ENCODE measurements at regions not wholly inside any gene's neighbourhood (a gene's known extent, or its start where the extent isn't known, plus 50 kb on each side); places are given as distances from the start of the nearest gene placed in this dataset.

GRCh38 chr6:71453371-71453706 is 164.7 kb downstream of the OGFRL1 start:
- TF ChIP-seq SIN3A (IDR thresholded peaks at IDR 0.05; ENCODE audit: borderline replicate concordance, insufficient read depth, low read length) (no peak), TAF1 (IDR thresholded peaks at IDR 0.05; ENCODE audit: borderline replicate concordance, insufficient read depth, low read length) (no peak)

Measured in PFSK-1 (cell line).